ENCODE measurements at regions not wholly inside any gene's neighbourhood (a gene's known extent, or its start where the extent isn't known, plus 50 kb on each side); places are given as distances from the start of the nearest gene placed in this dataset.
"Not testable (repeated sequence)": the region's sequence is repeated elsewhere in the genome, so short reads cannot be mapped to it uniquely, and the experiment has no call there.

- DNase-seq: no peak
Measured at GRCh38 chr1:83505148-83505547, 493.8 kb downstream of the TTLL7 start.

GRCh38 chr1:83503153-83503552, 495.8 kb downstream of the TTLL7 start:
- DNase-seq: no peak

GRCh38 chr1:83500987-83501591, 497.8 kb downstream of the TTLL7 start:
- DNase-seq: no peak

- no peak for DNase-seq
Measured at GRCh38 chr1:83500531-83500930, 498.4 kb downstream of the TTLL7 start.

- DNase-seq: no peak
Measured at GRCh38 chr1:83499998-83500397, 498.9 kb downstream of the TTLL7 start.

GRCh38 chr1:83497563-83497962, 501.4 kb downstream of the TTLL7 start:
- DNase-seq: no peak

GRCh38 chr1:83495560-83495959, 503.4 kb downstream of the TTLL7 start:
- DNase-seq: no peak

GRCh38 chr1:83493633-83494032, 505.3 kb downstream of the TTLL7 start:
- no peak for DNase-seq

- DNase-seq: no peak
Measured at GRCh38 chr1:83491930-83492329, 507.0 kb downstream of the TTLL7 start.

GRCh38 chr1:83490988-83491387, 507.9 kb downstream of the TTLL7 start:
- DNase-seq: no peak

GRCh38 chr1:83488105-83488504, 510.8 kb downstream of the TTLL7 start:
- DNase-seq: not testable (repeated sequence)

GRCh38 chr1:83487460-83487859, 511.5 kb downstream of the TTLL7 start:
- DNase-seq: not testable (repeated sequence)

GRCh38 chr1:83485314-83486019, 513.5 kb downstream of the TTLL7 start:
- DNase-seq: not testable (repeated sequence)

GRCh38 chr1:83481284-83481683, 517.6 kb downstream of the TTLL7 start:
- not testable (repeated sequence) for DNase-seq

GRCh38 chr1:83479591-83480239, 519.2 kb downstream of the TTLL7 start:
- DNase-seq: not testable (repeated sequence)

- not testable (repeated sequence) for DNase-seq
Measured at GRCh38 chr1:83478127-83478526, 520.8 kb downstream of the TTLL7 start.

GRCh38 chr1:83476518-83476917, 522.4 kb downstream of the TTLL7 start:
- not testable (repeated sequence) for DNase-seq

- not testable (repeated sequence) for DNase-seq
Measured at GRCh38 chr1:83474946-83475345, 524.0 kb downstream of the TTLL7 start.

GRCh38 chr1:83473986-83474385, 524.9 kb downstream of the TTLL7 start:
- not testable (repeated sequence) for DNase-seq

- not testable (repeated sequence) for DNase-seq
Measured at GRCh38 chr1:83472066-83472465, 526.9 kb downstream of the TTLL7 start.

- DNase-seq: not testable (repeated sequence)
Measured at GRCh38 chr1:83471272-83471671, 527.7 kb downstream of the TTLL7 start.

GRCh38 chr1:83468336-83468735, 530.6 kb downstream of the TTLL7 start:
- not testable (repeated sequence) for DNase-seq

- DNase-seq: not testable (repeated sequence)
Measured at GRCh38 chr1:83457735-83458248, 541.1 kb downstream of the TTLL7 start.

GRCh38 chr1:83457281-83457680, 541.7 kb downstream of the TTLL7 start:
- DNase-seq: not testable (repeated sequence)

Measured in activated gamma-delta T cell treated with Interleukin-2 at 50 U/mL for 16 hours (primary cell).